Lower leg skin (tissue), 4 donors: ENCODE measurements at regions not wholly inside any gene's neighbourhood (a gene's known extent, or its start where the extent isn't known, plus 50 kb on each side); places are given as distances from the start of the nearest gene placed in this dataset.

Experiments
- DNase-seq, 2 donors: peaks; one replicate each; pipeline ENCODE4 v3.0.0-alpha.2; 2019; ENCODE audit warnings: low spot score in 2 of 2
- H3K4me3 ChIP-seq: fragments of 200-600 bp; sonication (generic); 2 replicates; pipeline ENCODE4 v1.5.1; 2017; ENCODE audit warnings: mild to moderate bottlenecking, low read depth; ENCODE audit not compliant: poor library complexity, severe bottlenecking
- POLR2A ChIP-seq, 2 donors: fragments of 450-650 bp; IDR thresholded peaks; one replicate each; pipeline ENCODE4 v1.6.1; 2016 to 2017; ENCODE audit warnings: antibody characterized with exemption in 2 of 2, mild to moderate bottlenecking in 1 of 2, moderate library complexity in 1 of 2
- WGBS, 2 donors: methylation state at CpG; one replicate each; pipeline ENCODE4 v1.1.5; 2018; 5-methylcytosine and 5-hydroxymethylcytosine counted together
- intact Hi-C: fragments of 100-400 bp; cut with DNase I; formaldehyde crosslinking; loops from one replicate; pipeline ENCODE4 v1.15.0; 2023; ENCODE audit warnings: low total_unique reads
- TF ChIP-seq, protein P1 (sequence below), 3 donors: fragments of 450-650 bp; IDR thresholded peaks; one replicate each; pipeline ENCODE4 v1.5.1; 2016; ENCODE audit warnings: antibody characterized with exemption in 3 of 3, mild to moderate bottlenecking in 3 of 3, moderate library complexity in 2 of 3

DNA sequence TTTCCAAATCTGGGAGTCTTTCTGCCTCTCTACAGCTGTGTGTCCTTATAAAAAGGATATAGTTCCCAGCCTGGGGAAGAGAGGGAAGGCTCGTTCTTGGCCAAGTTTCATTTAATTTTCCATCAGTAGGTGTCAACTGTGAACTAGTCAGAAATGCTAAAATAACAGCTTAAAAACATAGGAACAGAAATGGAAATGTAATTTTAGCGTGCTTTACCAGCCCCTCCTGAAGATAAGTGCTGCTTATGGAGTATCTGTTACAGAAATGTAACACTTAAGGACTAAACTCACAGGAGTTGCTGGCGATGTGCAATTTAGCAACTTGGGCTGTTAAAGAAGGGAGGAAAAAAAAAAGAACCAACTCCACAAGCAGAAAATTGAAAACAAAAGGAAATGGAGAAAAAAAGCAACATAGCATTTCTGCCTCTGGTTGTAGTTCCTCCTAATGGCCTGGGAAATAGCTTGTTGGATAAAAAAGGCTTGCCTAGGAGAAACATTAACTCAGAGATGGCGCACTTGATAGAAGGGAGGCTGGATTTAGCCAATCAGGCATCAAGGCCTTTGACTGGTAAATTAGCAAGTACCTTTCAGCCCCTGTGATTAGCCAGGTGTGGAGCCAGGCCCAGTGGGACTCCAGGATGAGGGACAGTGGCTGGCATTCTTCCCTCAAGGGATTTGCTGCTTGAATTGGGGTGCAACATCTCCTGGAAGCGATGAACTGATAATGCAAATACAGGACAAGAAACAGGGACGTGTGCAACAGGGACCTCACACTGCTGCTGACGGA is 84.3 kb downstream of the RPLP1 start:
- 82 to 88% methylated on average over 7 of the region's 7 CpGs for WGBS, 2 donors

DNA sequence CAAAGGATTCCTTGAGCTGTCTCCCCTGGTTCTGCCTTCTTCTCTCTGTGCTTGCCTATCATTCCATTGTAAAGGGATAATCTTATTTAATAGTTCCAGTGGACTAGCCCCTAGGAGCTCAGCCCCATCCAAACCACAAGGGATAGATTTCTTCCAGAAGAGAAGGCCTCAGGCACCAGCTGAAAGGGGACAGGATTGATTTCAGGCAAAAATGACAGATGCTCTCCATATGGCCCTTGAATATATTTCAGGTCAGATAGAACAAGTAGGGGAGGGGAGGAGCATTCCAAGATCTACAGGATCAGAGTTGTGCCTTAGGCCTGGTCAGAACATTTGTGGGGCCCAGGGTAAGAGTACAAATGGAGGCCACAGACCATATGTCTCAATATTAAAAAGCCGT is 85.3 kb downstream of the RPLP1 start:
- DNase-seq, result no peak
- intact Hi-C loops, result no loop called here
- TF ChIP-seq, protein P1, sequence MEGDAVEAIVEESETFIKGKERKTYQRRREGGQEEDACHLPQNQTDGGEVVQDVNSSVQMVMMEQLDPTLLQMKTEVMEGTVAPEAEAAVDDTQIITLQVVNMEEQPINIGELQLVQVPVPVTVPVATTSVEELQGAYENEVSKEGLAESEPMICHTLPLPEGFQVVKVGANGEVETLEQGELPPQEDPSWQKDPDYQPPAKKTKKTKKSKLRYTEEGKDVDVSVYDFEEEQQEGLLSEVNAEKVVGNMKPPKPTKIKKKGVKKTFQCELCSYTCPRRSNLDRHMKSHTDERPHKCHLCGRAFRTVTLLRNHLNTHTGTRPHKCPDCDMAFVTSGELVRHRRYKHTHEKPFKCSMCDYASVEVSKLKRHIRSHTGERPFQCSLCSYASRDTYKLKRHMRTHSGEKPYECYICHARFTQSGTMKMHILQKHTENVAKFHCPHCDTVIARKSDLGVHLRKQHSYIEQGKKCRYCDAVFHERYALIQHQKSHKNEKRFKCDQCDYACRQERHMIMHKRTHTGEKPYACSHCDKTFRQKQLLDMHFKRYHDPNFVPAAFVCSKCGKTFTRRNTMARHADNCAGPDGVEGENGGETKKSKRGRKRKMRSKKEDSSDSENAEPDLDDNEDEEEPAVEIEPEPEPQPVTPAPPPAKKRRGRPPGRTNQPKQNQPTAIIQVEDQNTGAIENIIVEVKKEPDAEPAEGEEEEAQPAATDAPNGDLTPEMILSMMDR (IDR thresholded peaks at IDR 0.05), result no peak
- TF ChIP-seq POLR2A (IDR thresholded peaks at IDR 0.05), result no peak
- no peak overlapping the region for H3K4me3 ChIP-seq
- WGBS, 2 donors, result 94 to 100% methylated on average over 1 of the region's 1 CpG

More for the DNA sequence above, 84.3 kb downstream of the RPLP1 start:
- H3K4me3 ChIP-seq, result no peak overlapping the region
- intact Hi-C loops, result no loop called here
- DNase-seq, result no peak
- TF ChIP-seq, protein P1 (IDR thresholded peaks at IDR 0.05), result no peak
- TF ChIP-seq POLR2A (IDR thresholded peaks at IDR 0.05), result no peak

DNA sequence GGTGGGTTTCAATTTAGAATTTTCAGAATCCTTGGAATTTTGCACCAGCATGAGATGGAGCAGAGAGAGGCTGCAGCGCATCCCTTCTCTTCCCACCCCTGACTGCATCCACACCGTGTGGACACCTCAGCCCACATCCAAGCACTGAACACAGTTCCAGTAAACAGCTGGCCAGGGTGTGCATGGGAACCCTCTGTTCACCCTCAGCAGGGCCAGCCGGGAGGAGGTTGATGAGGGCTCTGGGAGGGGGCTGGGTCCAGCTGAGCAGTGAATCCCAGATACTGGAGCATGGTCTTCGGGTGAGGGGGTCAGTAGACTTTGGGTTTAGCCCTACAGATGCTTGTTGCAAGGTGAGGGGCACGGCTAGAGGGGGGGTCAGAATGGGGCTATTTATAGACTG is 85.8 kb downstream of the RPLP1 start:
- no peak overlapping the region for H3K4me3 ChIP-seq
- WGBS, 2 donors, result 91 to 93% methylated on average over 5 of the region's 5 CpGs
- intact Hi-C loops, result no loop called here
- no peak for TF ChIP-seq POLR2A (IDR thresholded peaks at IDR 0.05)
- TF ChIP-seq, protein P1 (IDR thresholded peaks at IDR 0.05), result no peak
- DNase-seq, result no peak

DNA sequence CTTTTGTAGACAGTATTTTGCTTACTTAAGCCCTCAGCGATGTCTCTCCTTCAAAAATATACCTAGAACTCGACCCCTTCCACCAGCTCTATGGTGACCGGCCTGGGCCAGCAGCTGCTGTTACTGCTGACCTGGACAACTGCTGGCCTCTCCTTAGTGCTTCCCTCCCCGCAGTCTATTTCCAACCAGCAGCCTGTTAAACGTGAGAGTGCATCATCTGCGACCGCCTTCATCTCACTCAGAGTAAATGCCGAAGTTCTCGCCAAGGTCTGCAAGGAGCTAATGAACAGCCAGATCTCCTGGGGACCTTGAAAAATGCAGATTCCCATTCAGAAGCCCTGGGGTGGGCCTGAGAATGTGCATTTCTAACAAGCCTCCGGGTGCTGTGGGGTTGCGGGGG is 86.7 kb downstream of the RPLP1 start:
- no peak overlapping the region for H3K4me3 ChIP-seq
- TF ChIP-seq, protein P1 (IDR thresholded peaks at IDR 0.05), result no peak
- TF ChIP-seq POLR2A (IDR thresholded peaks at IDR 0.05), result no peak
- DNase-seq, result no peak
- WGBS, 2 donors, result 90% methylated on average over 11 of the region's 11 CpGs
- intact Hi-C loops, result no loop called here

DNA sequence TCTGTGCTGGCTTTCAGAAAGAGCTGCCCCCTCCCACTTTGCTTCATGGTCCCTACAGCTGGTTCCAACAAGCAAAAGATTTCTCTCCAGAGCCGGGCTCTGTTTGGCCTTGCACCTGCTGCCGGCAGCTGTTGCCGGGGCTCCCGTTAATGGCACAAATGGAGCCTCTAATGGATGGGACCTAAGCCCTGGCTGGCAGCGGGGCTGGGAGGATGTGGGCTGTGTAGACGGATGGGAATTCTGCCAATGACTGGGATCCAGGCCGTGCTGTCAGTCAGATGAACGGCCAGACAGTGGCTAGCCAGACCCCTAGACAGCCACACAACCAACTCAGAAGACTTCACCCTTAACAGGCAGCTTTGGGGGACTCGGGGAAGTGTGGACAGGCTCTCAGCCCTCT is 88.0 kb downstream of the RPLP1 start:
- no peak overlapping the region for H3K4me3 ChIP-seq
- no peak for TF ChIP-seq POLR2A (IDR thresholded peaks at IDR 0.05)
- TF ChIP-seq, protein P1 (IDR thresholded peaks at IDR 0.05), result no peak
- WGBS, 2 donors, result 66 to 79% methylated on average over 8 to 9 of the region's 9 CpGs
- intact Hi-C loops, result no loop called here
- DNase-seq, result no peak

DNA sequence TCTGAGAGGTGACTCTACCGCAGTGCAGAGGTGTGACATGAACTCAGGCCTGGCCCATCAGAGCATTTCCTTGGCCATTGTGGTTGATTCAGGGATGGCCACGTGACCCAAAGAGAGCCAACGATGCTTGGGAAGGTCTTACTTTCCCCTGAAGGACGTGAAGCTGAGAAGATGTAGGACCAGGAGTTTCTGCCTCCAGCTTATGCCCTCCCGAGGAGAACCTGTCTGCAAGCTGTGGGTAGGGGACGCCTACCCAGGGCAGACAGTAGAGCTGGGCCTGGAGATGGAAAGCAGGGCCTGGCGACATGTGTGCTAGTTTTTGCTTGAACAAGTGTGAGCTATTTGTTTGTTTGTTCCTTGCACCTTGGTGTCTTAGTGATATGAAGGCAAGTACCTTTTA is 89.4 kb downstream of the RPLP1 start:
- WGBS, 2 donors, result 95 to 97% methylated on average over 7 of the region's 7 CpGs
- H3K4me3 ChIP-seq, result no peak overlapping the region
- intact Hi-C loops, result no loop called here
- TF ChIP-seq, protein P1 (IDR thresholded peaks at IDR 0.05), result no peak
- no peak for TF ChIP-seq POLR2A (IDR thresholded peaks at IDR 0.05)
- DNase-seq, result no peak
